Breast epithelium (tissue), 4 donors: ENCODE measurements at regions not wholly inside any gene's neighbourhood (a gene's known extent, or its start where the extent isn't known, plus 50 kb on each side); places are given as distances from the start of the nearest gene placed in this dataset.

Experiments
- DNase-seq, 2 donors: peaks; one replicate each; pipeline ENCODE4 v3.0.0-alpha.2; 2019; ENCODE audit warnings: low spot score in 2 of 2
- H3K27ac ChIP-seq, 2 donors: fragments of 200-600 bp; sonication (generic) in 1 of 2; one replicate each; pipeline ENCODE4 v1.5.1; 2016 to 2019; ENCODE audit warnings: mild to moderate bottlenecking in 1 of 2
- H3K27me3 ChIP-seq, 2 donors: fragments of 200-600 bp; sonication (generic) in 1 of 2; one replicate each; pipeline versions ENCODE4 v1.5.1 to v1.6.0; 2017 to 2019; ENCODE audit warnings: control low read depth in 1 of 2, mild to moderate bottlenecking in 1 of 2
- H3K36me3 ChIP-seq: fragments of 200-600 bp; one replicate; pipeline ENCODE4 v1.5.1; 2019
- H3K4me1 ChIP-seq, 2 donors: fragments of 200-600 bp; sonication (generic); one replicate each; pipeline ENCODE4 v1.5.1; 2016 to 2019; ENCODE audit warnings: control low read depth in 1 of 2
- H3K4me3 ChIP-seq, 3 donors: fragments of 200-600 bp; sonication (generic); 1 replicate in 2 of 3; 2 replicates in 1 of 3; pipeline ENCODE4 v1.5.1; 2016 to 2019; ENCODE audit warnings: mild to moderate bottlenecking in 3 of 3, moderate library complexity in 2 of 3
- H3K9me3 ChIP-seq, 2 donors: fragments of 200-600 bp; sonication (generic) in 1 of 2; one replicate each; pipeline ENCODE4 v1.5.1; 2016 to 2019; ENCODE audit warnings: control low read depth in 1 of 2
- POLR2A ChIP-seq: fragments of 450-650 bp; IDR thresholded peaks from one replicate; pipeline ENCODE4 v1.6.1; 2016; ENCODE audit warnings: antibody characterized with exemption, mild to moderate bottlenecking, moderate library complexity
- POLR2AphosphoS5 ChIP-seq, 3 donors: sonication (generic); formaldehyde crosslinking; IDR thresholded peaks; one replicate each; pipeline ENCODE4 v1.6.1; 2017; ENCODE audit warnings: antibody characterized with exemption in 3 of 3
- intact Hi-C: fragments of 100-400 bp; cut with DNase I; formaldehyde crosslinking; loops from one replicate; pipeline ENCODE4 v1.15.1; 2023; ENCODE audit warnings: low total_unique reads
- TF ChIP-seq, protein P1 (sequence below), 3 donors: fragments of 450-650 bp; IDR thresholded peaks; one replicate each; pipeline ENCODE4 v1.5.1; 2016 to 2017; ENCODE audit warnings: antibody characterized with exemption in 3 of 3, mild to moderate bottlenecking in 3 of 3, moderate library complexity in 3 of 3

DNA sequence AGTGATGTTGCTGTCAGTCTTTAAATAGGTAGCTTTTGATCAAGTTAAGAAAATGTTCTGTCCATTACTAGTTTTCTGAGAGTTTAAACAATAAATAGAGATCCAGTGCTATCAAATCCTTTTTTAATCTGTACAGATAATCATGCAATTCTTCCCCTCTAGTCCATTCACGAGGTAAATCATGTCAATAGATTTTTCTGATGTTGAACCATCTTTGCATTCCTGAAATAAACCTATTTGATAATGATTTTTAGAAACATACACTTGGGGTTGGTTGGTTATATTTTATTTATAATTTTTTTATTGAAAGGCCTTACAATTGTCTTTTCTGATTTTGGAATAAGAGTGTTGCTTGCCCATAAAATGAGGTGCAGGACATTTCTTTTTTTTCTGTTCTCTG lies 95.0 kb downstream of the FAM53A start:
- H3K27me3 ChIP-seq: peaks cover 0 to 22% of the 10 kb centered on the region in 2 donors
- H3K9me3 ChIP-seq: peaks cover 14 to 24% of the 10 kb centered on the region in 2 donors
- DNase-seq: no peak
- no peak for TF ChIP-seq POLR2A
- TF ChIP-seq POLR2AphosphoS5 (IDR thresholded peaks at IDR 0.05): no peak
- TF ChIP-seq, protein P1, sequence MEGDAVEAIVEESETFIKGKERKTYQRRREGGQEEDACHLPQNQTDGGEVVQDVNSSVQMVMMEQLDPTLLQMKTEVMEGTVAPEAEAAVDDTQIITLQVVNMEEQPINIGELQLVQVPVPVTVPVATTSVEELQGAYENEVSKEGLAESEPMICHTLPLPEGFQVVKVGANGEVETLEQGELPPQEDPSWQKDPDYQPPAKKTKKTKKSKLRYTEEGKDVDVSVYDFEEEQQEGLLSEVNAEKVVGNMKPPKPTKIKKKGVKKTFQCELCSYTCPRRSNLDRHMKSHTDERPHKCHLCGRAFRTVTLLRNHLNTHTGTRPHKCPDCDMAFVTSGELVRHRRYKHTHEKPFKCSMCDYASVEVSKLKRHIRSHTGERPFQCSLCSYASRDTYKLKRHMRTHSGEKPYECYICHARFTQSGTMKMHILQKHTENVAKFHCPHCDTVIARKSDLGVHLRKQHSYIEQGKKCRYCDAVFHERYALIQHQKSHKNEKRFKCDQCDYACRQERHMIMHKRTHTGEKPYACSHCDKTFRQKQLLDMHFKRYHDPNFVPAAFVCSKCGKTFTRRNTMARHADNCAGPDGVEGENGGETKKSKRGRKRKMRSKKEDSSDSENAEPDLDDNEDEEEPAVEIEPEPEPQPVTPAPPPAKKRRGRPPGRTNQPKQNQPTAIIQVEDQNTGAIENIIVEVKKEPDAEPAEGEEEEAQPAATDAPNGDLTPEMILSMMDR (IDR thresholded peaks at IDR 0.05): no peak
- no peaks in the 10 kb centered on the region for H3K36me3 ChIP-seq
- no peaks in the 10 kb centered on the region for H3K4me1 ChIP-seq
- no peak overlapping the region for H3K4me3 ChIP-seq
- intact Hi-C loops: no loop called here
- H3K27ac ChIP-seq: no peak overlapping the region

DNA sequence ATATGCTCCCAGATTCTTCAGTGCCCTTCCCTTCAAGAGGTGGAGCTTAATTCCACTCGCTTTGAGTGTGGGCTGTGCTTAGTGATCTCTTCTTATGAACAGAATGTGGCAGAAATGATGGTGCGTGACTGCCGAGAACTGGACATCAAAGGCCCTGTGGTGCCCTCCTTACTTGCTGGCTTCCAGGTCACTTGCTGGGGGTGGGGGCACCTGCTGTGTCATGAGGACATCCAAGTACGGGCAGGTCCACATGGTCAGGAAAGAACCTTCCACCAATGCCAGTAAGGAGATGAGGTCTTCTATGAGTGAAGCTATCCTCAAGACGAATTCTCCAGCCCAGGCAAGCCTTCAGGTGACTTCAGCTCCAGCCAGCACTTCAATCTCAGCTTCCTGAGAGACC lies 95.8 kb downstream of the FAM53A start:
- TF ChIP-seq POLR2AphosphoS5 (IDR thresholded peaks at IDR 0.05): no peak
- TF ChIP-seq, protein P1 (IDR thresholded peaks at IDR 0.05): no peak
- TF ChIP-seq POLR2A: no peak
- Histone ChIP-seq H3K36me3 (no peaks in the 10 kb centered on the region), H3K27ac (no peak overlapping the region), H3K4me3 (no peak overlapping the region), H3K9me3 (peaks cover 14 to 24% of the 10 kb centered on the region in 2 donors), H3K27me3 (peaks cover 0 to 14% of the 10 kb centered on the region in 2 donors), H3K4me1 (no peaks in the 10 kb centered on the region)
- intact Hi-C loops: no loop called here
- DNase-seq: no peak

DNA sequence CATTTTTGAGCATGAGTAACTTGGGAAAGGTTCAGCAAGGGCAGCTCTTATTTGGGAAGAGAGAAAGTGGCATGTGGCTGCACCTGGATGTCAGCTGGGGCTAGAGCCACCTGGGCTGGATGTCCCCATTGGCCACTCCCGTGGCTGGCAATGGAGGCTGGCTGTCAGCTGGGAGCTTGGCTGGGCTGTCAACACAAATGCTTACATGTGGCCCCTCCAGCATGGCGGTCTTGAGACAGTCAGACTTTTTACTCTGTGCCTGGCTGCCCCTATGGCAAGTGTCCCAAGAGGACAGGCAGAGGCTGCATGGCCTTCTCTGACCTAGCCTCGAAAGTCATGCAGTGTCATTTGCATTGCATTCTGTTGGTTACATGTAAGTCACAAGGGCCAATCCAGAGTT lies 99.6 kb downstream of the FAM53A start:
- Histone ChIP-seq H3K36me3 (no peaks in the 10 kb centered on the region), H3K4me3 (no peak overlapping the region), H3K27ac (no peak overlapping the region), H3K27me3 (no peaks in the 10 kb centered on the region), H3K4me1 (no peaks in the 10 kb centered on the region), H3K9me3 (no peaks in the 10 kb centered on the region)
- no peak for DNase-seq
- intact Hi-C loops: no loop called here
- TF ChIP-seq POLR2AphosphoS5 (IDR thresholded peaks at IDR 0.05) (no peak), POLR2A (no peak)
- TF ChIP-seq, protein P1 (IDR thresholded peaks at IDR 0.05): no peak

DNA sequence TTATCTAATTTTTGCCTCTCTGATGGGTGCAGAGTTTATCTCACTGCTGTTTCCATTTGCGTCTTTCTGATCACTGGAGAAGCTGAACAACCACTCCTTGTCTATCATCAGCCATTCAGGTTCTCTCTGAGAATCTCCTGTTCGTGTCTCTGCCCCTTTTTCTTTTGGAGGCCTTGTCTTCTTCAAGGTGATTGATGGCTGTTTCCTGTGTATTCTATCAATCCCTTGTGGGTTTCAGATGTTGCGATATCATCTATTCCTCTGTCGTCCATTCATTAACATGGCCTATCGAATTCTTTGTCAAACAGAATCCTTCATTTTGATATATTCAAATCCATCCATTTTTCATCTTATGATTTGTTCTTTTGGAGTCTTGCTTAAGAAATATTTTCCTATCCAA lies 100.3 kb downstream of the FAM53A start:
- H3K36me3 ChIP-seq: no peaks in the 10 kb centered on the region
- H3K4me3 ChIP-seq: no peak overlapping the region
- H3K4me1 ChIP-seq: no peaks in the 10 kb centered on the region
- H3K9me3 ChIP-seq: no peaks in the 10 kb centered on the region
- no peaks in the 10 kb centered on the region for H3K27me3 ChIP-seq
- intact Hi-C loops: no loop called here
- TF ChIP-seq POLR2AphosphoS5 (IDR thresholded peaks at IDR 0.05) (no peak), POLR2A (no peak)
- TF ChIP-seq, protein P1 (IDR thresholded peaks at IDR 0.05): no peak
- H3K27ac ChIP-seq: no peak overlapping the region
- no peak for DNase-seq

DNA sequence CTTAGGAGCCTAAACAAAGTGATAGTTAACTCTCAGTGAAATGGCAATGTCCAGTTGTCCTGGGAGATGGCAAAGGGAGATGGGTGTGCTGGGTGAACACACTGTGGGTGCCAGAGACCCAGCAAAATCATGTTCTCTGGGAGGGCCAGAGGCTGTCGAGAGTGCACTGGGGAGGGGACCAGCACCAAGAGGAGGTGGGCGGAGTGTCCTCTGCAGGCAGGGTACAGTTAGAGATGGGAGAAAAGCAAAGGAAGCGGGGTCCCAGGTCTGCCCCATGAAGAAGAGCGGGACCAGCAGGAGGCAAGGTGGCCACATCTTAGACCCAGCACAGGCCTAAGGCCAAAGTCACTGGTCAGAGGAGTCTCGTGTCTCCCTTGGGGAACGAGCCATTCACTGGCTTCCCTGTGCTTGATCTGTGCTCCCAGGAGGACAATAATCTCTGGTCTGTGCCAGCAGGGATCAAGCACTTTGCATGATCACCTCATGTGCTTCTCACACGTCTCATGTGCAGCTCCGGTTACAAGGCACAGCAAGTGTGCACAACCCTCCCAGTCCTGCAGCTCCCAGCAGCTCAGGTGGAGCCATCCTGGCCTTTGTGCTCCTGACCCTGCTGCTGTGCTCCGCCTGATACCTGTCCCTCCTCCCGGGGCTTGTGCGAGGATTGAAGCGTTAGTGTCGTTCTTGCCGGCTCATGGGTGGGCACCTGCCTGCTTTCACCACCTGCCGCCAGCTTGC lies 100.9 kb downstream of the FAM53A start:
- Histone ChIP-seq H3K36me3 (no peaks in the 10 kb centered on the region), H3K4me1 (no peaks in the 10 kb centered on the region), H3K4me3 (no peak overlapping the region), H3K9me3 (no peaks in the 10 kb centered on the region), H3K27ac (no peak overlapping the region), H3K27me3 (no peaks in the 10 kb centered on the region)
- DNase-seq: no peak
- intact Hi-C loops: no loop called here
- no peak for TF ChIP-seq POLR2AphosphoS5 (IDR thresholded peaks at IDR 0.05)
- TF ChIP-seq POLR2A: no peak
- TF ChIP-seq, protein P1 (IDR thresholded peaks at IDR 0.05): no peak
